Vagina (tissue), 2 donors: ENCODE measurements at regions not wholly inside any gene's neighbourhood (a gene's known extent, or its start where the extent isn't known, plus 50 kb on each side); places are given as distances from the start of the nearest gene placed in this dataset.
"Not testable (repeated sequence)": the region's sequence is repeated elsewhere in the genome, so short reads cannot be mapped to it uniquely, and the experiment has no call there.

Experiments
- DNase-seq, 2 donors: peaks; one replicate each; pipeline ENCODE4 v3.0.0-alpha.2; 2017; ENCODE audit errors: extremely low spot score in 2 of 2
- H3K27ac ChIP-seq: fragments of 200-600 bp; sonication (generic); one replicate; pipeline ENCODE4 v1.5.1; 2019
- H3K27me3 ChIP-seq: fragments of 200-600 bp; sonication (generic); one replicate; pipeline ENCODE4 v1.5.1; 2019
- H3K36me3 ChIP-seq, 2 donors: fragments of 200-600 bp; sonication (generic); one replicate each; pipeline ENCODE4 v1.5.1; 2017 to 2019
- H3K4me1 ChIP-seq: fragments of 200-600 bp; sonication (generic); one replicate; pipeline ENCODE4 v1.5.1; 2019
- H3K4me3 ChIP-seq, 2 donors: fragments of 200-600 bp; sonication (generic); 1 replicate in 1 of 2; 2 replicates in 1 of 2; pipeline ENCODE4 v1.5.1; 2016 to 2019
- H3K9me3 ChIP-seq: fragments of 200-600 bp; sonication (generic); one replicate; pipeline ENCODE4 v1.5.1; 2019
- CTCF ChIP-seq, 3 experiments: fragments of 450-650 bp in 2 of 3; fragments of 200-600 bp in 1 of 3; sonication (generic) in 1 of 3; IDR thresholded peaks; one replicate each; pipeline ENCODE4 v1.5.1; 2017 to 2019; ENCODE audit warnings: antibody characterized with exemption in 3 of 3, mild to moderate bottlenecking in 2 of 3, moderate library complexity in 2 of 3
- POLR2A ChIP-seq, 2 donors: fragments of 450-650 bp; IDR thresholded peaks; one replicate each; pipeline ENCODE4 v1.6.1; 2017; ENCODE audit warnings: antibody characterized with exemption in 2 of 2, mild to moderate bottlenecking in 2 of 2, moderate library complexity in 2 of 2
- POLR2AphosphoS5 ChIP-seq, 2 donors: sonication (generic); formaldehyde crosslinking; IDR thresholded peaks; one replicate each; pipeline ENCODE4 v1.9.0; 2017; ENCODE audit warnings: antibody characterized with exemption in 2 of 2, mild to moderate bottlenecking in 2 of 2, low read depth in 1 of 2; ENCODE audit not compliant: insufficient read depth in 1 of 2
- intact Hi-C: fragments of 100-400 bp; cut with DNase I; formaldehyde crosslinking; loops from one replicate; pipeline ENCODE4 v1.15.1; 2023

DNA sequence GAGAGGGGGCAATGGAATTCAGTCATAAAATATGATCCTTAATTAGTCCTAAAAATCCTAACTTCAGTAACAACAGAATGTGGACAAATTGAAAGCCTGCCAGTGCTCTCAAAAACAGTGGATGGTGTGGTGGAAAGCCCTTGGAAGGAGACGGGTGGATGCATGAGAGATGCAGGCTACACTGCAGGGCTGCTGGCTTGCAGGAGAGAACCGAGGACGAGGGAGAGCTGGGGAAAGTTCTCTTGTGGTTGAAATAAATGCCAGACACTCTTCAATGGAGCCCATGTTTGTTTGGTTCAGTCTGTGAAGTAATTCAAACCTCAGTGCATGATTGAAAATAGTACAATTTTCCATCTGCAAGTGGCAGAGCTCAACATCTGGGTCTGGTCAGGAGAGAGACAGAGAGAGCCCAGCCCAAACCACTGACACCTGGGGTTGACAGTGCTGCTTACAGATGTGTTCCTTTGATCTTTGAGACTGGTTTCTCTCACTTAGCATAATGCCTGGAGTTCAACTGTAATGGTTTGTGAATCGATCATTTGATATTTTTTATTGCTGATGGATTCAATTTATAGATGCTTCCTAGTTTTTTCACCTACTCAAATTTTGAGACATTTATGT lies 544.9 kb downstream of the GOLGA6L6 start:
- H3K27me3 ChIP-seq, DNase-seq, H3K9me3 ChIP-seq, H3K27ac ChIP-seq, H3K4me1 ChIP-seq, intact Hi-C loops, H3K4me3 ChIP-seq, H3K36me3 ChIP-seq: not testable (repeated sequence)

GRCh38 chr15:19995296-19995695 lies 546.3 kb downstream of the GOLGA6L6 start:
- H3K4me3 ChIP-seq, intact Hi-C loops, H3K27ac ChIP-seq, H3K4me1 ChIP-seq, DNase-seq, H3K27me3 ChIP-seq, H3K9me3 ChIP-seq, H3K36me3 ChIP-seq: not testable (repeated sequence)

DNA sequence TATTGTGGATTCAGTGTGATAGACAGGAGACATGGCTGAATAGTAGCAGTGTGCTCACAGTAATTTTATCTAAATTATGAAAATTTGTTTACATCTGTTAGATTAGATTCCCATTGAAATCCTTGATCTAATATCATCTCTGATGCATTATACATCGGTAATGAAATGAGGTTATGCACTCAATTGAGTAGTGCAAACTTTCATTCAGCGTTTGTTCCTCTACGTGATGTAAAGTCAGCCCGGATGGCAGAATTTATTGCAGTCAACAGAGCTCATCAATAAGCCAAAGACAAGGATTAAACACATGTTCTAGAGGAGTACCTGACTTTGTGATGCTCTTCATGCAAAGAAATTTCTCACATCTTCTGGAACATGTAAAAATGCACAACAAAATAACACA lies 549.2 kb downstream of the GOLGA6L6 start:
- Histone ChIP-seq H3K27me3 (no peaks in the 10 kb centered on the region), H3K9me3 (no peaks in the 10 kb centered on the region), H3K27ac (no peak overlapping the region), H3K4me3 (no peak overlapping the region), H3K4me1 (no peaks in the 10 kb centered on the region), H3K36me3 (no peaks in the 10 kb centered on the region)
- intact Hi-C loops = no loop called here
- TF ChIP-seq CTCF (IDR thresholded peaks at IDR 0.05) (no peak), POLR2AphosphoS5 (IDR thresholded peaks at IDR 0.05; ENCODE audit: insufficient read depth in 1 of 2, low read depth in 1 of 2) (no peak), POLR2A (IDR thresholded peaks at IDR 0.05) (no peak)
- DNase-seq = no peak

- TF ChIP-seq CTCF (IDR thresholded peaks at IDR 0.05) = no peak
- TF ChIP-seq POLR2A (IDR thresholded peaks at IDR 0.05) = no peak
- no peak for TF ChIP-seq POLR2AphosphoS5 (IDR thresholded peaks at IDR 0.05; ENCODE audit: insufficient read depth in 1 of 2, low read depth in 1 of 2)
- H3K4me1 ChIP-seq = no peaks in the 10 kb centered on the region
- no peak overlapping the region for H3K27ac ChIP-seq
- H3K27me3 ChIP-seq = no peaks in the 10 kb centered on the region
- H3K36me3 ChIP-seq = no peaks in the 10 kb centered on the region
- H3K4me3 ChIP-seq = no peak overlapping the region
- intact Hi-C loops = no loop called here
- H3K9me3 ChIP-seq = no peaks in the 10 kb centered on the region
- DNase-seq = no peak
These were observed 553.4 kb downstream of the GOLGA6L6 start for GRCh38 chr15:19988094-19988660.

DNA sequence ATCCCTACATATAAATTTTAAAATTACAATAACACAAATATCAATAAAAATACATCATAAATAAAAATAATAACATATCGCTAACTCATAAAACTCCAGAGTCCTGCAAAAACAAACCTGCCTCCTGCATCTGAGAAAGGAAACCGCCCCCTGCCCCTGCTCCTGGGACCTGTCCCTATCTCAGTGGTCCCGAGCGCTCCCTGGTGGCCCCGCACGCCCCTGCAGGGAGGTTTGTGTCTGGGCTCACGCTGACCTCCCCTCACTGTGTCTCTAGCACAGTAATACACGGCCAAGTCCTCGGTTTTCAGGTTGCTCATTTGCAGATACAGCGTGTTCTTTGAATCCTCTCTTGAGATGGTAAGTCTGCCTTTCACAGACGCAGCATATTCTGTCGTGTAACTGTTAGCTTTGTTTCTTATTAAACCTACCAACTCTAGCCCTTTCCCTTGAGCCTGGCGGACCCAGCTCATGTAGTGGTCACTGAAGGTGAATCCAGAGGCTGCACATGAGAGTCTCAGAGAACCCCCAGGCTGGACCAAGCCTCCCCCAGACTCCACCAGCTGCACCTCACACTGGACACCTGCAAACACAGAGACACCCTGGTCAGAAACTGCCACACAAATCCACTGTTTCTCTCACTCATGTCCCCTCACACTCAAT lies 554.1 kb downstream of the GOLGA6L6 start:
- Histone ChIP-seq H3K27me3 (no peaks in the 10 kb centered on the region), H3K9me3 (no peaks in the 10 kb centered on the region), H3K36me3 (no peaks in the 10 kb centered on the region), H3K4me1 (no peaks in the 10 kb centered on the region), H3K27ac (no peak overlapping the region), H3K4me3 (no peak overlapping the region)
- TF ChIP-seq POLR2A (IDR thresholded peaks at IDR 0.05) = no peak
- TF ChIP-seq CTCF (IDR thresholded peaks at IDR 0.05) = no peak
- TF ChIP-seq POLR2AphosphoS5 (IDR thresholded peaks at IDR 0.05; ENCODE audit: insufficient read depth in 1 of 2, low read depth in 1 of 2) = no peak
- intact Hi-C loops = no loop called here
- no peak for DNase-seq

GRCh38 chr15:19984101-19984500 lies 557.5 kb downstream of the GOLGA6L6 start:
- no peak for DNase-seq
- TF ChIP-seq CTCF (IDR thresholded peaks at IDR 0.05) (no peak), POLR2AphosphoS5 (IDR thresholded peaks at IDR 0.05; ENCODE audit: insufficient read depth in 1 of 2, low read depth in 1 of 2) (no peak), POLR2A (IDR thresholded peaks at IDR 0.05) (no peak)
- intact Hi-C loops = no loop called here
- H3K4me3 ChIP-seq = no peak overlapping the region
- no peaks in the 10 kb centered on the region for H3K9me3 ChIP-seq
- no peaks in the 10 kb centered on the region for H3K27me3 ChIP-seq
- H3K4me1 ChIP-seq = no peaks in the 10 kb centered on the region
- H3K27ac ChIP-seq = no peak overlapping the region
- no peaks in the 10 kb centered on the region for H3K36me3 ChIP-seq
